GM19397 (cell line): ENCODE measurements at regions not wholly inside any gene's neighbourhood (a gene's known extent, or its start where the extent isn't known, plus 50 kb on each side); places are given as distances from the start of the nearest gene placed in this dataset.

Experiments used
- ATAC-seq: cut with Tn5 transposase; IDR thresholded peaks from one replicate; pipeline ENCODE4 v1.9.1; 2021; ENCODE audit warnings: mild to moderate bottlenecking, moderate library complexity; ENCODE audit not compliant: unreplicated experiment

DNA sequence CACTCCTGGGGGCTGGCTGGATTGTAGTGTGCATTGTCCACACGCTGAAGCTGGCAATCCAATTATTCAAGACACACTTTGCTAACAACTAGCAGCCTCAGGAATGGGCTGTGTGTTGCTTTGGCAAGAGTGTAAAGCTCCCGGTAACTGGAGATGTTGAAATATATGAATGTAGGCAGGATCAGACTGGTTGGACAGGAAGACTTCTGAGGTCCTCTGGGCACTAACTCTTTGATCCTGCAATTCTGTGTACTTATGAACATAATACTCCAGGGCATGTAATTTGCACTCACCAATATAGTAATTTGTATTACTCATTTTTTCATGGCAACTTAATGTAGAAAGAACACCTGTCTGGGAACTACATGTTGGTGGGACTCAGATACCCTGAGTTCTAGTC is 106.7 kb upstream of the SLC28A3 start:
- ATAC-seq = no peak

DNA sequence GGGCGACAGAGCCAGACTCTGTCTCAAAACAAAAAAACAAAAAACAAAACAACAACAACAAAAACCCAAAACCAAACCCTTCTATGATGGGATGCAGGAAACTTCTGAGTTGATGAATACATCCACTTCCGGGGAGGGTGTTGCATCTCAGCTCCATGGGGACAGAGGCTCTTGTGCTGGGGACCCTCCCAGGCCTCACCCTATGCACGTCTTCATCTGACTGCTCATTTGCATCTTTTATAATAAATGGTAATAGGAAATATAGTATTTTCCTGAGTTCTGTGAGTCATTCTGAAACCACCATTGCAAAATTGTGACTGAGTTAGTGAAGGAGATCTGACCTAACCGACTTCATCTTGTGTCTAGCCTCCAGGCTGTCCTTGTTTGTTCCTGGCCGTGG is 109.5 kb upstream of the SLC28A3 start:
- no peak for ATAC-seq

DNA sequence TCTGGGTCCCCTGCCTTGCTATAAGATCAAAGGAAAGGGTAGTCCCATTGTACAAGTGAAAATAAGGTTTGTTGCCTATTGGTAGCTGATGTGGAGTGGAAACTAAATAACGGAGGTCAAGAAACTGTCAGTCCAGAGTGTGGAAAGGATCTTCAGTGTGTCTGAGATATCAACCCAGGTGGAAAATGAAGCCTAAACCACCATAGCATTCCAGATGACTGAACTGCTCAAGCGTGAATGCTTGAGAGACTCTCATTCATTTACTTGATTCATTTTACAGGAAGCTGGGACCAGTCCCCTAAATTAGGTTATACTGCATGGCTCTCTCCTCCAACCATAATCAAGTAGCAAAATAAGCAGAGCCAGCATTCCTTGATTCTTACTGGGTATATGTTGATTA is 116.0 kb upstream of the SLC28A3 start:
- no peak for ATAC-seq

DNA sequence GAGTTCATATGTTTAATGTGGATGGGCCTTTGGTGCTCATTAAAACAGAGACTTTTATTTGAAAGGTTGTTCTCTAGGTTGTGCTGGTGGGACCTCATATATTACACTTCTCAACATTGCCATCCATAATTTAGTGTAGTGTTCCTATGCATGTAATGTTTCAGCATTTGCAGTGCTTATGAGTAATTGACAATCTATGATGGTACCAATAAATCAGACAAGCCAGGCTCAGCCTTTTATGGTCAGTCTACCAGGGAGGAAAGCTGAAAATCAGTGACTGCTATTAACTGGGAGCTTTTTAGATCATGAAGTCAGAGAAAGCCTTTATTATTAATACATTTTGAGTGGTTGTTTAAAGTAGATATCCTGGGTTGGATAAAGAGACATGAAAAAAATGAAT is 120.1 kb upstream of the SLC28A3 start:
- no peak for ATAC-seq

DNA sequence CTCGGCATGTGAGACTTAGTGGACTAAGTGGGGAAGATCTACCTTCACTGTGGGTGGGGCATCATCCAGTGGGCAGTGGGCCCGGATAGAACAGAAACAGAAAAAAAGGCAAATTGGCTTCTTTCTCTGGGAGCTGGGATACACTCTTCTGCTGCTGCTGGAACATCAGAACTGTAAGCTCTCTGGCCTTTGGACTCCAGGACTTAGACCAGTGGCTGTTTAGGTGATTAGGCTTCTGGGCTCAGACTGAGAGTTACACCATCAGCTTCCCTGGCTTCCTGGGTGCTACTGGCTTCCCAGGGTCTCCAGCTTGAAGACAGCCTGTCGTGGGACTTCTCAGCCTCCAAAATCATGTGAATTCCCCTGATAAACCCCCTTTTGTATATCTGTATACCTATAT is 122.7 kb upstream of the SLC28A3 start:
- ATAC-seq = no peak

DNA sequence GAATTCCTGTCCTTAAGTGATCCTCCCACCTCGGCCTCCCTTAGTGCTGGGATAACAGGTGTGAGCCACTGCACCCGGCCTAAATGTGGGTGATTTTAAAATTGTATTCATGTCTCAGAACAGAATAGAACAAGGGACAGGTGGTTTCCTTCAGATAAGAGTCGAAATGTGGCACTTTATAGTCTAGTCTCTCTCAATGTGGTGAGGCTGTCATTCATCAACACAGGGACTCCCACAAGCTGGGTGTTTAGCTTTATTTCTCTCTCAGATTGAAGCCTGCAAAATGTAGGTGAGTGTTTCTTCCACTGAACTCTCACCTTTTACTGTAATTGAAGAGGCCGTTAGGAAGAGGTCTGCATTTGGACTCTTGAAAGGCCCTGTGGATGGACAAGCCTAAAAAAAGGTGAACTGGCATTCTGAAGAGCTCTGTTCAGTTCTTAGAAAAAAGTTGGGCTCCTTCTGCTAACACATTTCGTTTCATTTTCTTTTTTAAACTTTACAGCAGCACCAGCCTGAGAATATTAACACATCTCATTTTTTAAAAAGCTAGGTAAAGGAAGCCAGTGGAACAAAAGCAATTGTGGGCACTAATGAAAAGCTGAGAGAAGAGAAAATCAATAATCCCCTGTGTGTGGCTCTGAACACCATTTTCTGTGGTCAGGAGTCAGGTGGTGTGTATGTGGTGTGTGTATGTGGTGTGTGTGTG is 126.2 kb upstream of the SLC28A3 start:
- ATAC-seq = no peak

DNA sequence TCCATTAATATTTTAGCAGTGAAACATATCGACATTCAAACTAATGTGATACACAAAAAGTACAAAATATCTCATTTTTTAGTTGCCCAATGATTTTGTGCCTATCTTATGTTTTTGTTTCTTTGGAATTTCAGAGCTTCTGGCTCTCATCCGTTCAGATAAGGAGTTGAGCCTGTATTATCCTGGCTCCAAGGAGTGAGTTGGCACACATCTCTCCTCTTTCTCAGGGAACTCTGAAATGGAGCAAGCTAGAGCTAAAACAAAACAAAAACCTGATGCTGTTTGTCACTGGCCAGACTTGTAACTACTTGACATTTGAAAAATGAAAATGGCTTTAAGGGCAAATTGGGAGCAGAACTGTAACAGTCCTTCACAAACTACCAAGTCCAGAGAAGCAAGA is 131.3 kb upstream of the SLC28A3 start:
- no peak for ATAC-seq

DNA sequence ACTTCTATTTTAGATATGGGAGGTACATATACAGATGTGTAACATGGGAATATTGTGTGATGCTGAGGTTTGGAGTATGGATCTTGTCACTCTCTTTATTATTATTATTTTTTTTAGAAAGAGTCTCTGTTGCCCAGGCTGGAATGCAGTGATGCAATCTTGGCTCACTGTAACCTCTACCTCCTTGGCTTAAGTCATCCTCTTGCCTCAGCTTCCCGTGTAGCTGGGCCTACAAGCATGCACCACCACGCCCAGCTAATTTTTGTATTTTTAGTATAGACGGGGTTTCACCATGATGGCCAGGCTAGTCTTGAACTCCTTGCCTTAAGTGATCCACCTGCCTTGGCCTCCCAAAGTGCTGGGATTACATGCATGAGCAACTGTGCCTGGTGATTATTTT is 138.4 kb upstream of the SLC28A3 start:
- no peak for ATAC-seq

DNA sequence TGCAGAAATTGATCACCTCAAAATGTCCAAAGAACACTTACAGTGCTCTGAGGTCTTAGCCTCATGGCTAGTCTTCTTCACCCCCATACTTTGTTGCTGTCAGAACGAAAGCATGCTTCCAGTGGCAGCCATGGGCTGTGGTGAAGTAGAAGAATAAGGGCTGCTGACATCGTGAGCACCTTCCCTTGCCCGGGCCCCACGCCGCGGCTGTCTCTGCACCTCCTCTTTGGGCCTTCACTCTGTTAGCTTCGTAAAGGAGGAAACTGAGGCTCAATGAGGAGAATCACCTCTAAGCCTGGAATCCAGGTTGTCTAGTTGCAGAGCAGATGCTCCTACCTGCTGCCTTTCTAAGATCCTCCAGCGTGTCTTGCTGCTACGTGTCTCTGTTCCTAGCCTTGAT is 139.5 kb upstream of the SLC28A3 start:
- no peak for ATAC-seq

DNA sequence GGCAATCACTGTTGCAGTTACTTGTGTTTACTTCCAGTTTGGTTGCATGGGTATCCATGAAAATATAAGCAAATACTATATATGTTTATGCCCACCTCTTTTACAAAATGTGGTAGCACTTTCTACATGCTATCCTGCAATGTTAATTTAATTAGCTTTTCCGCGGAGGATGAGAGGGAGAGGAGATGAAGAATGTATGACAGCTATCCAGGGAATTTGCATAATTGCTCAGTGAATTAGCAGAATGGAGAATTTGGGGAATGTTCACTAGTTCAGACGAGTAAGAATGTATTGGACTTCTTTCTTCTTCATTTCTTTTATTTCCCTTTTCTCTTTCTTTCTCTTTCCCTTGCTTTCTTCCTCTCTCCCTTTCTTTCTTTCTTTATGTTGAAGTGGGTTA is 140.7 kb upstream of the SLC28A3 start:
- ATAC-seq = no peak

DNA sequence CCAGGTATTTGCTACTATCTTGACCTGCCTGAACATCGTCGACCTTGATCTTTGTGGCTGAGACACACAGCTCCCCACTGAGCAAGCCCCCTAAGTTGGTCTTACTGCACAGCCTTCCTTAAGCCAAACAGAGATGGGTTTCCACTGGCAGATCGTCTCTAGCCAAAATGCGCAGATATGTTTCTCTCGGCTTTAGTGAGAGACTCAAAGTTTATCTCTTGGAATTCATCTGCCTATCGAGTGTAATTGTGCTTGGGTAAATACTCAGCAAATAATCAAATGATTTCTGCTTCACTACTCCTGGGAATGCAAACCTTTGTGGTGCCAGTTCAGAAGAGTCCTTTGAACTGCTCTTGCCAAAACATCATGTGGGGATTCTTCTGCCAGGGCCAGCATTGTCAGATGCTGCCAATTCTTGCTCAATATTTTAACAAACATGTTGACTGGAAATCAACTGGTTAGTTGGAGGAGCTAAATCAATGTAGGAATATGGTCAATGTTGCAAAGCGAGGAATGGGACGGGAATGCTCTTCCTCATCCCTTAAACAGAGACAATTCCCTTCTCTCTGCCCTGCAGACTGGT is 141.2 kb upstream of the SLC28A3 start:
- ATAC-seq = no peak

DNA sequence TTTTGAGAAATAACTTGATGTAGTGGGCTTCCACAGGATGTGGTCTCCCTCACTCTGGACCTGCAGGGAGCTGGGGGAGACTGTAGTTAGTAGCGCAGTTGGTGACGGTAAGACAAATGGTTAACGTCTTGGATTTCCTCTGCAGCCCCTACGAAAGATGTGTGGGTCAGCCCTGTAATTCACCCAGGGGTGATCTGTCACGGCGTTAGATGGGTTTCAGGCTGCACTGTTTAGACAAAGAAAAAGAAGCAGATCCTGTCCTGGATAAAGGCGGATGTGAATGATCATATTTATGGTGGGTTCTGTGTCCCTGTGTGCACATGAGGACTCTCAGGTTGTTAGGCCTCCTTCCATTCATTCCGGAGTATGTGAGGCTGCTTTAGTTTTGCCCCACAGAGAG is 142.0 kb upstream of the SLC28A3 start:
- ATAC-seq = no peak

DNA sequence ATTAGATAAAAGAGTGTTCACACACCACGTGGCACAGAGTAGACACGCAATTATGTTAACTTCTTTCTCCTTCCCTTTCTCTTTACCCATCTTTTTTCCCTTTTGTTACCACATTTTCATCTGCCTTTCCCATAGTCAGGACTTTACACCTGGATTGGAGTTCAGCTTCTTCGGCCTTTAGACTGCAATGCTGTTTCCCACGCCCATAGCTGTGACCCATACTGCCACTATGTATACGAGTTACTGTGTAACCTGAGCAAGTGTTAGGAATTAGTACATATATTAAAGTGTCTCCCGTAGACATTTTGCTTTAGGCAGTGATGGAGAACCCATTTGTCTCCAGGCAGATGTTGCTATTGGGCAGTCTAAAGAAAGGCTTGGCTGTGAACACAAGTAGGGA is 143.6 kb upstream of the SLC28A3 start:
- no peak for ATAC-seq

DNA sequence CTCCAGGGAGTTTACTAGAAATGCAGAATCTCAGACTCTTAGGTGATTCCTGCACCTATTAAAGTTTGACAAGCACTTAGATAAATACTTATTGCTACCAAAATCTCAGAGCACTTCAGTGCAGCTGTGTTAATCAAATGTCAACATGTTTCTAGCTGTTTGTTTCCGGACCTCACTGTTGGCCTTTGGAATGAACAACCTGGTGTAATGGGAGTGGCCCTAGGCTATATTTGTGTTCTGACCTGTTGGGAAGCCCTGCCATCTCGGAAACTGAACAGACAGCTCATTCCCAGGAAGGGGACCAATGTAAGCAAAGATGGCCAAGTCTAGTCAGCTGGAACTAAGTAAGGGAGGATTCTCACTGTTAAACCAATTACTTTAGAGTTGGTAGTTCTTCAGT is 145.0 kb upstream of the SLC28A3 start:
- ATAC-seq = no peak

DNA sequence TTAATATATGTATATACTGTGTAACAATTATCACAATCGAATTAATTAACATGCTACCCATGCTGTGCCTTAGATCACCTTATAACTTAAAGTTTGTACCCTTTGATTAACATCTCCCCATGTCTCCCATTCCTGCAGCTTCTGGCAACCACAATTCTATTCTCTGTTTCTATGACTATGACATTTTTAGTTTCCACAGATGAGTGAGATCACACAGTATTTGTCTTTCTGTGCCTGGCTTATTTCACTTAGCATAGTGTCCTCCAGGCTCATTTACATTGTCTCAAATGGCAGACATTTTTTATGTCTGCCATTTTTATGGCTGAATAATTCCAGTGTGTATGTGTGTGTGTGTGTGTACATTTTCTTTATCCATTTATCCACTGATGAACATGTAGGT is 146.1 kb upstream of the SLC28A3 start:
- no peak for ATAC-seq

DNA sequence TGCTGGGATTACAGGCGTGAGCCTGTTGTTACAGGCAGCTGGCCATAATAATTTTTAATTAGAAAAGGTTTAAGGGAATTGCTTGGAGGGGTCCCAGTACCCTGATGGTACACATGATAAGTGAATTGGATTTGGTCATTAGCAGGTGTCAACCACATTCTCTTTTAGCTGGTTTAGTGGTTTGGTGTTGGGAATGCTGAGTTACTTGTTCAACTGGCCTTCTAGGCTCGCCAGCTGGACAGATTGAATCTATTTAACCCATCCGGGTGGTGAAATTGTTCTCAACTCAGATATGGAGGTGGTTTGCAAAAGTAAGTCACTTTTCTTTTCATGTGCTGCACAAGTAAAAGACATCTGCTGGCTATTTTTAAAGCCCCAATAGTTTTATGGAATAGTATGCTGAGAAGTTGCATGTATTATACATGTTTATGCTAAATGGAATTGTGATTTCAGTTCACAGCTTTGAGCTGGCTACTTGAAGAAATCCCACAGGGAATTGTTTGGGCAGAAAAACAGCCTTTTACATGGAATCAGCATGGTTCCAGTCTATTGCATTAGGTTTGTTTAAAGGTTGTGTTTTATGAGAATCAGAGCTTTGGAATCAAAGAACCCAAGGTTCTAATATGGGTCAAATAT is 149.8 kb upstream of the SLC28A3 start:
- ATAC-seq = no peak

DNA sequence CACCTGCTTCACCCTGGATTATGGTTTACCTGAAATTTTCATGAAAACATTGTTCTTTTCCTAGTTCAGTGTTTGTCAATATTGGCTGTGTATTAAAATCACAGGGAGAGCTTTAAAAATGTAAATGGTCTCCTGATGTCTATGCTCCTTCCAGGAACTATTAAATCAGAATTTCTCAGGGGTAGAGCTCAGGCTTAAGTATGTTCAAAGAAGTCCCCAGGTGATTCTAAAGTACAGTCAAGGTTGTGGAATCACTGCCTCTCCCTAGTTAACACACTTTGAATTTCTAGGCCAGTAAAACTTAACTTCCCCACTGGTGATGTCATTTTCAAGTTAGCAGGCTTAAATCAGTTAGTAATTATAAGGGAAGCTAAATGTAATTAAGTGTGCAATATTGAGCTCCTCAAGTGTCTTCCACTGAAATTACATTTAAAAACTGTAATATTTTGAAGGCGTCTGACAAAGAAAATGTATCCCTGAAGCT is 150.3 kb upstream of the SLC28A3 start:
- no peak for ATAC-seq

DNA sequence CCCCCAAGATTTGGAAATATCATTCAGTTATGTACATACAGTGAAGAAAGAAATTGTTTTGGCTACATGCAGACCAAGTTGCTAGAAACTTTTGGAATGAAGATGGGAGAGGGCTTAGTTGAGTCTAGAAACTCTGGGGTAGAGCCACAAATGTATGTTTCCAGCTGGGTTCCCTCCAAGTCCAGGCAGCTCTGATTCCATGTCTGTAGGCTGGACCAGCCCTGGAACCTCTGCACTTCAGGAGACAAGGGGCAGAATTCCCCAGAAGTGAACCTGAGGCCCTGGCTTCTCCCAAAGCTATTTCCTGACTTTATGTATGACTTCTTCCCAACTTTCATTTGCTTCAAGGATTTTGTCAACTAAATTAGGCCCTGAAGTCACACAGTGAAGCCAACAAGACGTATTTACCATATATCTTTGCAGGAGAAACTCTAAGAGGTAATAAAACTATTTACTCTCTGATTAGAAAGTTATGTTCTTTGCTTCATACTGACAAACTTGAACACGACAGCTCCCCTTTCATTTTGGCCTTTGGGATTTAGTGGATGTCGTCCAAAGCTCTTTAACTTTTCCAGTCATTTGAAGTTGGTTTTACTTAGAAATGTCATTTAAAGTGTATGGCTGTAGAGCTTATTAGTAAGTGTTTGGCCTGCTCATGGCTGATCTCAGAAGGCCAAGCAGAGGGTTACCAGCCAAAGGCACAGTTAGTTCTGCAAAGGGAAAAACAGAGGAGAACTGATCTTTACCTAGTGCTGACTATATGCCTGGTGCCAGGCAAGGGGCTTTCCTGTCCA is 152.0 kb upstream of the SLC28A3 start:
- ATAC-seq = no peak

DNA sequence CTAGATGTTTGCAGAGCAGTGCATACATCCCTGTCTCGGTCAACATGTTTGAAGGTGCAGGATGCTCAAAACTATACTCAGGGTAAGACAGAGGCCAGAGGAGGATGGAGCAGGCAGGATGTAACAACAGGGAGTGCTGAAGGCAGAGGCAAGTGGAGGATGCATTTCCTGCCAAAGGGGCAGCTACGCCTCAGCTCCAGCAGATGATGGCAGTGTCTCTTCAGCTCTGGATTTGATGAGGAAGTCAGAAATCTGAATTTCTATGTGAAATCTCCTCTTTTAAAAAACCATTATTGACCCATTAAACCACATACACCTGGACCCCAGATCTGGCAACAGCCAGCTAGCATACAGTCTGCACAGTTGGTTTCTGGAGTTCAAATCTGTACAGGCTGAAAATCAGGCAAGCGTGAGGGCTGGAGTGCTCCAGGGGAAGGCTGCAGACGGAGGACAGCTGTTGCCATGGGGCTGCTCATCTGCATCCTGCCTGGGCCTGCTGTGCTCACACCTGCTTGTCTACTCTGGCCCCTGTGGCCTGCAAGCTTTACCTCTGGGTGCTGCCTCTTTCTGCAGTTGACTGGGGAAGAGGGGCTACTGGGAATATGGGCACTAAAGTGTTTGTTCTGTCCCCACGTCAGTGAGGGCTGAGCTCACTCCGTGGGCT is 152.9 kb upstream of the SLC28A3 start:
- no peak for ATAC-seq

DNA sequence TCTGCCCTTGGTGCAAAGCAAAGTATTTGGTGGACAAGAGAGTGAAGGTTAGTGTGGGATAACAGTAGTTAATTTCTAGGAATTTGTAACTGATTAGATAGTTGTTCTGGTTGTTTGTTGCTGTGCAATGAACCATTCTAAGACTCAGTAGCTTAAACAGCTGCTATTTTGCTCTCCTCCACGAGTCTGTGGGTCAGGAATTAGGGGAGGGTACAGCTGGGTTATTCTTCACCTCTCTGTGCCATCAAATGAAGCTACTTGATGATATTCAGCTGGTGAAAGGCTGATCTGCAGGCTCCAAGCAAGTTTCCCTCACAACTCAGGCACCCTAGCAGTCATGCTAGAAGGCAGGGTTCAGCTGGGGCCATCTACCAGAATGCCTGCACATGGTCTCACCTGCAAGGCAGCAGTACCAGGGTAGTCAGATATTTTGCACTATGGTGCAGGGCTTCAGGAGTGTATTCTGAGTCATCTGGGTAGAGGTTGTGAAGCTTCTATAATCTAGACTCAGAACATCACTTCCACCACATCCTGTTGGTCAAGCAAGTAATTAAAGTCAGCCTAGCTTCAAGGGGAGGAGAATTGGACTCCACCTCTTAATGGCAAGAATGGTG is 159.5 kb upstream of the SLC28A3 start:
- peak; percentile 90 for ATAC-seq

DNA sequence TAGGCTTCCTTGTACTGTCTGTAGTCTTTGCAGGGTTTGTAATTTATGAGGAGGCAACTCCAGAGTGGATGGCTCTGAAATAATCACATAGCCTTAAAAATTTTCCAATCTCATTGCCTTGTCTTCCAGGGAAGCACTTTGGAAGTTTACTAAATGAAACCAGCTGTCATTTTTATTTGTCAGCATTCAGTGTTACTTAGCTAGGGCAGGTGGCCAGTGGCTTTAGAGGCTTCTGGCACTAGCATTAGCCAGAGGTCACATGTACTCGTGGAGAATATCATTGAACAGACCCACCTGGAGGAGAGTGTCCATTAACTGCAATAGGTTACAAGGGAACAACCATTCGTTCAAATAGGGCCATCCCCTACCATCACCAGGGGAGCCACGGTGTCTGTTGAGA is 160.3 kb upstream of the SLC28A3 start:
- ATAC-seq = no peak
